HepG2 (cell line): ENCODE measurements at regions not wholly inside any gene's neighbourhood (a gene's known extent, or its start where the extent isn't known, plus 50 kb on each side); places are given as distances from the start of the nearest gene placed in this dataset.

ENCODE experiments used
- ATAC-seq: fragments of 200-7000 bp; cut with Tn5 transposase; 3 replicates; pipeline ENCODE4 v1.9.1; 2020; ENCODE audit warnings: mild to moderate bottlenecking, moderate library complexity
- BruUV-seq: library from RNA; stranded (reverse); fragments of 400-500 nt; replicated peaks from 2 replicates; lab custom pipeline; 2021; lab: Mats Ljungman, UMichigan
- CTCF ChIA-PET: fragments of 300-600 bp; formaldehyde crosslinking; extraction: SDS; loops from one replicate; lab custom pipeline; 2021; ENCODE audit warnings: low total read pairs, inconsistent platforms, low intra/inter-chr PET ratio; lab: Yijun Ruan, JAX
- POLR2A ChIA-PET: fragments of 350-600 bp; sonication (Branson Sonifier 250); formaldehyde crosslinking; loops from one replicate; lab custom pipeline; 2020; ENCODE audit warnings: antibody characterized with exemption, inconsistent platforms; lab: Yijun Ruan, JAX
- DNase-seq: peaks from one replicate; pipeline ENCODE4 v3.0.0-alpha.2; 2015; ENCODE audit warnings: low spot score
- FAIRE-seq: peaks from 3 replicates; lab custom pipeline; 2011; peaks lifted over from hg19 to GRCh38; lab: Jason Lieb, UNC
- H2AFZ ChIP-seq: one replicate; pipeline ENCODE4 v1.6.1; 2011; ENCODE audit warnings: low read length, inconsistent platforms
- H3K27ac ChIP-seq: fragments of 300-600 bp; 3 replicates; pipeline ENCODE4 v1.8.0; 2011; ENCODE audit warnings: mixed run types, mild to moderate bottlenecking, mixed read lengths, low read length, inconsistent platforms; ENCODE audit not compliant: insufficient read depth; ENCODE audit errors: extremely low read length
- H3K27me3 ChIP-seq, 2 experiments: fragments of 200-600 bp in 1 of 2; 2 replicates in 1 of 2; 3 replicates in 1 of 2; pipeline versions ENCODE4 v1.6.0 to v1.8.0; 2011; ENCODE audit warnings: low read length in 2 of 2, mild to moderate bottlenecking in 2 of 2, moderate library complexity in 2 of 2, inconsistent platforms in 1 of 2; ENCODE audit not compliant: insufficient read depth in 2 of 2, control insufficient read depth in 1 of 2
- H3K36me3 ChIP-seq, 2 experiments: fragments of 200-600 bp in 1 of 2; replicated peaks in 1 of 2; 2 replicates in 1 of 2; 3 replicates in 1 of 2; pipeline versions ENCODE4 v1.5.1 to v1.8.0; 2011; ENCODE audit warnings: low read length in 2 of 2, inconsistent platforms in 1 of 2; ENCODE audit not compliant: insufficient read depth in 2 of 2, control insufficient read depth in 1 of 2
- H3K4me1 ChIP-seq: 2 replicates; pipeline ENCODE4 v1.5.1; 2012; ENCODE audit warnings: low read length, inconsistent platforms; ENCODE audit not compliant: insufficient read depth
- H3K4me2 ChIP-seq: 2 replicates; pipeline ENCODE4 v1.6.0; 2011; ENCODE audit warnings: low read depth, low read length, inconsistent platforms
- H3K4me3 ChIP-seq, 3 experiments: fragments of 200-600 bp in 1 of 3; sonication (generic), shearing (Covaris generic) in 1 of 3; replicated peaks in 1 of 3; 2 replicates each; pipeline ENCODE4 v1.5.1; 2011 to 2016; ENCODE audit warnings: low read length in 3 of 3, inconsistent platforms in 2 of 3, low read depth in 2 of 3, mild to moderate bottlenecking in 2 of 3, control low read depth in 1 of 3, mixed read lengths in 1 of 3; ENCODE audit not compliant: insufficient read depth in 1 of 3
- H3K79me2 ChIP-seq: one replicate; pipeline ENCODE4 v1.6.1; 2011; ENCODE audit warnings: low read length, inconsistent platforms; ENCODE audit not compliant: insufficient read depth
- H3K9ac ChIP-seq: 2 replicates; pipeline ENCODE4 v1.6.0; 2011; ENCODE audit warnings: mild to moderate bottlenecking, low read depth, low read length, inconsistent platforms; ENCODE audit not compliant: insufficient read depth
- H3K9me3 ChIP-seq: 2 replicates; pipeline ENCODE4 v1.5.1; 2012; ENCODE audit warnings: mild to moderate bottlenecking, low read length
- H4K20me1 ChIP-seq: 2 replicates; pipeline ENCODE4 v1.6.0; 2011; ENCODE audit warnings: inconsistent platforms, mild to moderate bottlenecking, low read length, moderate library complexity; ENCODE audit not compliant: insufficient read depth
- MAFK ChIP-seq, 2 experiments: IDR thresholded peaks in 1 of 2; conservative IDR thresholded peaks in 1 of 2; 2 replicates each; pipeline ENCODE4 v1.6.1; 2011; ENCODE audit warnings: improper control_type of control experiment in 2 of 2, low read length in 2 of 2
- NCOA2 ChIP-seq: sonication (generic); formaldehyde crosslinking; IDR thresholded peaks from 2 replicates; pipeline ENCODE4 v1.8.0; 2022; ENCODE audit warnings: inconsistent platforms
- PAF1 ChIP-seq: IDR thresholded peaks from 2 replicates; pipeline ENCODE4 v1.6.1; 2016; ENCODE audit warnings: missing genetic modification reagents, missing compliant biosample characterization
- POGK ChIP-seq: sonication (generic); formaldehyde crosslinking; conservative IDR thresholded peaks from 2 replicates; pipeline ENCODE4 v1.8.0; 2022; ENCODE audit warnings: mild to moderate bottlenecking, moderate library complexity, missing genetic modification reagents
- SPEN ChIP-seq: sonication (generic); formaldehyde crosslinking; IDR thresholded peaks from 2 replicates; pipeline ENCODE4 v1.5.1; 2020; ENCODE audit warnings: low read depth, mild to moderate bottlenecking, missing genetic modification reagents
- YEATS2 ChIP-seq: sonication (generic); formaldehyde crosslinking; IDR thresholded peaks from 2 replicates; pipeline ENCODE4 v1.4.0; 2020; ENCODE audit warnings: missing genetic modification reagents, borderline replicate concordance
- ZNF138 ChIP-seq: sonication (generic); formaldehyde crosslinking; IDR thresholded peaks from 2 replicates; pipeline ENCODE4 v1.5.0; 2020; ENCODE audit warnings: mild to moderate bottlenecking, low read depth, missing genetic modification reagents
- ZNF572 ChIP-seq: sonication (generic); formaldehyde crosslinking; IDR thresholded peaks from 2 replicates; pipeline ENCODE4 v1.5.1; 2020; ENCODE audit warnings: mild to moderate bottlenecking, missing genetic modification reagents
- WGBS: methylation state at CpG from one replicate; pipeline ENCODE4 v1.1.6; 2017; ENCODE audit warnings: low lambda C conversion rate; 5-methylcytosine and 5-hydroxymethylcytosine counted together
- in situ Hi-C: cut with HindIII; loops from 2 replicates; pipeline ENCODE4 v1.10.0; 2017; ENCODE audit warnings: low pct_unique_long_range_greater_than_20kb; ENCODE audit not compliant: extremely low pct_ligation_motif_present
- intact Hi-C: fragments of 100-400 bp; cut with micrococcal nuclease; formaldehyde crosslinking; loops from one replicate; pipeline ENCODE4 v1.10.0; 2022; ENCODE audit not compliant: unreplicated experiment
- TF ChIP-seq, protein P1 (sequence below): sonication (generic); formaldehyde crosslinking; IDR thresholded peaks from 2 replicates; pipeline ENCODE4 v1.4.0; 2020; ENCODE audit warnings: mild to moderate bottlenecking, missing genetic modification reagents
- TF ChIP-seq, protein P2 (sequence below): sonication (generic); formaldehyde crosslinking; IDR thresholded peaks from 2 replicates; pipeline ENCODE4 v1.5.0; 2020; ENCODE audit warnings: mild to moderate bottlenecking, missing genetic modification reagents, borderline replicate concordance

DNA sequence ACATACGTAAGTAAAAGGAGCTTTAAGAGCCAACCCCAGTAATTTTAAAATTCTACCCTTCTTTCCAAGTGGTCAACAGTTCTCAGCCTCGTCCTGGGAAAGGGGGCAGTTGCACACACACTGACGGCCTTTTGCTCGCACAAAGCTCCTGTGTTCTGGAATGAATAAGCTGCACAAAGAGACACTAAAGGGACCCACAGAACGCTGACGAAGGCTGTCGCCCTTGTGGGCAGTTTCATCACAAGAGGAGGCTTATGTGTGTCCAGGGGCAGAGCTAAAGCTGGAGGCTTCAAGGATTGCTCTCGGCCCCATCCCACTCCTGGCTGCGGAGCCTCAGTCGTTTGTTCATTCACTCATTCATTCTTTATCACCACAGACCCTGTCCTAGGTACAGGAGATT is 67.0 kb upstream of the NEK6 start:
- H3K4me1 ChIP-seq, result peaks cover 9% of the 10 kb centered on the region; the same call in 1 of the 2 replicates
- no peaks in the 10 kb centered on the region for H3K79me2 ChIP-seq
- H3K4me2 ChIP-seq, result peak overlapping the region; percentile 29; the same call in 1 of the 2 replicates
- peaks cover 0 to 36% of the 10 kb centered on the region in 2 experiments; a peak in 3 of 5 replicates for H3K27me3 ChIP-seq
- H3K27ac ChIP-seq, result no peak overlapping the region
- no peaks in the 10 kb centered on the region for H4K20me1 ChIP-seq
- DNase-seq (peak; percentile 57), ATAC-seq (peak; percentile 77)
- POLR2A ChIA-PET, result no interaction called here
- in situ Hi-C loops, result no loop called here
- H3K9me3 ChIP-seq, result peaks cover under 1% of the 10 kb centered on the region; the same call in 1 of the 2 replicates
- no peak overlapping the region for H2AFZ ChIP-seq
- no peak overlapping the region; a peak in 1 of 6 replicates for H3K4me3 ChIP-seq
- TF ChIP-seq PAF1 (CRISPR knock-in tag) (no peak), MAFK (conservative IDR thresholded peaks at IDR 0.05 in 1 of 2, IDR thresholded peaks at IDR 0.05 in 1 of 2; ENCODE audit: low read length in 2 of 2) (no peak), NCOA2 (CRISPR knock-in tag) (no peak), ZNF572 (CRISPR knock-in tag) (no peak), YEATS2 (CRISPR knock-in tag) (no peak), SPEN (CRISPR knock-in tag) (no peak), POGK (CRISPR knock-in tag) (no peak), ZNF138 (CRISPR knock-in tag) (no peak)
- TF ChIP-seq, protein P1, sequence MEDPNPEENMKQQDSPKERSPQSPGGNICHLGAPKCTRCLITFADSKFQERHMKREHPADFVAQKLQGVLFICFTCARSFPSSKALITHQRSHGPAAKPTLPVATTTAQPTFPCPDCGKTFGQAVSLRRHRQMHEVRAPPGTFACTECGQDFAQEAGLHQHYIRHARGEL (CRISPR knock-in tag), result no peak
- TF ChIP-seq, protein P2, sequence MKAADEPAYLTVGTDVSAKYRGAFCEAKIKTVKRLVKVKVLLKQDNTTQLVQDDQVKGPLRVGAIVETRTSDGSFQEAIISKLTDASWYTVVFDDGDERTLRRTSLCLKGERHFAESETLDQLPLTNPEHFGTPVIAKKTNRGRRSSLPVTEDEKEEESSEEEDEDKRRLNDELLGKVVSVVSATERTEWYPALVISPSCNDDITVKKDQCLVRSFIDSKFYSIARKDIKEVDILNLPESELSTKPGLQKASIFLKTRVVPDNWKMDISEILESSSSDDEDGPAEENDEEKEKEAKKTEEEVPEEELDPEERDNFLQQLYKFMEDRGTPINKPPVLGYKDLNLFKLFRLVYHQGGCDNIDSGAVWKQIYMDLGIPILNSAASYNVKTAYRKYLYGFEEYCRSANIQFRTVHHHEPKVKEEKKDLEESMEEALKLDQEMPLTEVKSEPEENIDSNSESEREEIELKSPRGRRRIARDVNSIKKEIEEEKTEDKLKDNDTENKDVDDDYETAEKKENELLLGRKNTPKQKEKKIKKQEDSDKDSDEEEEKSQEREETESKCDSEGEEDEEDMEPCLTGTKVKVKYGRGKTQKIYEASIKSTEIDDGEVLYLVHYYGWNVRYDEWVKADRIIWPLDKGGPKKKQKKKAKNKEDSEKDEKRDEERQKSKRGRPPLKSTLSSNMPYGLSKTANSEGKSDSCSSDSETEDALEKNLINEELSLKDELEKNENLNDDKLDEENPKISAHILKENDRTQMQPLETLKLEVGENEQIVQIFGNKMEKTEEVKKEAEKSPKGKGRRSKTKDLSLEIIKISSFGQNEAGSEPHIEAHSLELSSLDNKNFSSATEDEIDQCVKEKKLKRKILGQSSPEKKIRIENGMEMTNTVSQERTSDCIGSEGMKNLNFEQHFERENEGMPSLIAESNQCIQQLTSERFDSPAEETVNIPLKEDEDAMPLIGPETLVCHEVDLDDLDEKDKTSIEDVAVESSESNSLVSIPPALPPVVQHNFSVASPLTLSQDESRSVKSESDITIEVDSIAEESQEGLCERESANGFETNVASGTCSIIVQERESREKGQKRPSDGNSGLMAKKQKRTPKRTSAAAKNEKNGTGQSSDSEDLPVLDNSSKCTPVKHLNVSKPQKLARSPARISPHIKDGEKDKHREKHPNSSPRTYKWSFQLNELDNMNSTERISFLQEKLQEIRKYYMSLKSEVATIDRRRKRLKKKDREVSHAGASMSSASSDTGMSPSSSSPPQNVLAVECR (CRISPR knock-in tag), result no peak
- TF ChIP-seq, all 625 proteins: peak for 0
- no peak for FAIRE-seq
- intact Hi-C loops, result no loop called here
- BruUV-seq, result no TSS peak
- H3K36me3 ChIP-seq, result no peaks in the 10 kb centered on the region
- no peak overlapping the region for H3K9ac ChIP-seq
- 6% methylated on average over 10 of the region's 10 CpGs for WGBS
- CTCF ChIA-PET, result no interaction called here
